Activated CD4-positive, alpha-beta T cell treated with anti-CD3 and anti-CD28 coated beads for 48 hours (primary cell): ENCODE measurements at regions not wholly inside any gene's neighbourhood (a gene's known extent, or its start where the extent isn't known, plus 50 kb on each side); places are given as distances from the start of the nearest gene placed in this dataset.

Source experiments
- DNase-seq: peaks from one replicate; pipeline ENCODE4 v3.0.0-alpha.2; 2020

GRCh38 chr12:89945123-89945522, 236.5 kb upstream of the ATP2B1 start:
- no peak for DNase-seq

DNA sequence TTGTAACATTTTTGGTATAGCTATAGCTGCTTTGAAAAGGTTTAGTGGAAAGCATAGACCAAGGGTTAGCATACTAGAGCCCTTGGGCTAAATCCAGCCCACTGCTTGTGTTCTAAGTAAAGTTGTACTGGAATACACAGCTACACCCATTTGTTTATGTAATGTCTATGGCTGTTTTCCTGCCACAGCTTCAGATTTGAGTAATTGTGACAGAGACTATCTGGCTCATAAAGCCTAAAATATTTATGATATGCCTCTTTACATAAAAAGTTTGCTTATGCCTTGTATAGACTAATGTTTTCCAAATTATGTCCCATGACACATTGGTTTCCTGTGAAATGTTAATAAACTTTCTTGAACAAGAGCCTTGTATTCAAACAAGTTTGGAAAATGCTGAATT, 234.8 kb upstream of the ATP2B1 start:
- no peak for DNase-seq

DNA sequence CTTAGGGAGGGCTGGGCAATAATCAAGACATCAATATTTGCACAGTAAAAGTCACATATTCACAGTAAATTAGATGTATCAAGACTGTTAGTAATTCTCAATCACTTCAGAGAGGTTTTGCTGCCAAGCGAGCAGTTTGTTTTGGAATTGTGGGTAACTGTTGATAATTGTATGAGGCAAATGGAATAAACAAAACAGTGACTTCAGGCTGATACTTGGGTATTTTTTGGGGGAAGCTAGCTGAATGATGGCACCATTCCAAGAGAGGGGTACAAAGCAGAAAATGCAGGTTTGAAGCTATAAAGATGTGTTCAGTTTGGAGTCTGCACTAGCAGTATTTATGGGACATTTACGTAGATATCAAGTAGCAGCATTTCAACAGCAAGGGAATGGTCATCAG, 232.8 kb upstream of the ATP2B1 start:
- no peak for DNase-seq

GRCh38 chr12:89939522-89940215, 231.0 kb upstream of the ATP2B1 start:
- DNase-seq = no peak

GRCh38 chr12:89936631-89937030, 228.0 kb upstream of the ATP2B1 start:
- no peak for DNase-seq

- DNase-seq = no peak
Measured at GRCh38 chr12:89935850-89936249, 227.2 kb upstream of the ATP2B1 start.

GRCh38 chr12:89933911-89934310, 225.3 kb upstream of the ATP2B1 start:
- no peak for DNase-seq

- DNase-seq = no peak
Measured at GRCh38 chr12:89932954-89933353, 224.3 kb upstream of the ATP2B1 start.

DNA sequence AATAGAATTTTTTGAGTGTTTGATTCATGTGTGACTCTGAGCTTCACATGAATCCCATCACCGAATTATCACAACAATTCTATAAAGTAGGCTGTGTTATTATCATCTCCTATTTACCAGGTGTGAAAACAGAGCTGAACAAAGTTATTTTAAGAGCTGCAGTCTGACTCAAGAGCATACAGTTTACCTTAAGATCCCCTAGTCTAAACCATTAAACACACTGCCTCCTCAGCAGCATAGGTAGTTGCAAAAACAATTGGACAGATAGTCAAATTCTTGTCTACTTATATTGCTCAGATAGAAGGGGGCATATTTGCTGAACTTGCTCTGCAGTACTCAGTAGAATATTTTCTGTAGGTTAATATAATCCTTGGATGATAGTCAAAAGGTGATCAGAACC, 219.8 kb upstream of the ATP2B1 start:
- no peak for DNase-seq

GRCh38 chr12:89927226-89927698, 218.6 kb upstream of the ATP2B1 start:
- DNase-seq = no peak

DNA sequence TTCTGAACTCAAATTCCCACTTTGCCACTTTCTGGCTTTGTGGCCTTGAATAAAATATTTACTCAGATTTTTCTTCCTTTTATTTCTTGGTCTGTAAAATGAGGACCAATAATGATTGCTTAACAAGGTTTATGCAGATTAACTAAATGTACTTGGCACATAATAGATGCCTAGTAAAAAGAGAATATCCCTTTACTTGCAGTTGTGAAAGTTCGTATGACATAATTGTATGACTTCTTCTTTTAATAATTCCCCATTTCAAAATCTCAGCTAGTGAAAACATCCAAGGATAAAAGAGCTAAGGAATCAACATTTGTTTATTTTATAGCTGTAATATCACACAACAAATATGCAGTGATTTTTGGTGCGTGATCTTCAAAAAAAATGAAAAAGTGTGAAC, 215.6 kb upstream of the ATP2B1 start:
- DNase-seq = no peak

- DNase-seq = no peak
Measured at GRCh38 chr12:89923091-89923490, 214.5 kb upstream of the ATP2B1 start.

DNA sequence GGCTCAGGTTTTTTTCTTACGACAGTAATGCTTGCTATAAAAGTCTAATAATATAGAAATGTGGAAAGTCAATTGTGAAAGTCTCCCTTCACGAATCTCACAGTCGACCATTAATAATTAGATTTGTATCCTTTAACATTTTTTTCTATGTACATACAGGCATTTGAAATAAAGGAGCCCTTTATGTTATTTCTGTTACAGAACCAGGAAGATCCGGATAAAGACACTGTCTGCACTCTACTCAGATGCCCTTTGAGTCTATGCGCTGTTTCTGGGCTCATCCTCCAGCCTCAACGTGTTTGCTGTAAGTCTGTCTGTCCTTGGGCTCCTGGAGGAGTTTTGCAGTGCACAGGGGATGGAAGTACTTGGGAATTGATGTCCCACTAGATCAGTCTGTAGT, 212.2 kb upstream of the ATP2B1 start:
- DNase-seq = no peak

DNA sequence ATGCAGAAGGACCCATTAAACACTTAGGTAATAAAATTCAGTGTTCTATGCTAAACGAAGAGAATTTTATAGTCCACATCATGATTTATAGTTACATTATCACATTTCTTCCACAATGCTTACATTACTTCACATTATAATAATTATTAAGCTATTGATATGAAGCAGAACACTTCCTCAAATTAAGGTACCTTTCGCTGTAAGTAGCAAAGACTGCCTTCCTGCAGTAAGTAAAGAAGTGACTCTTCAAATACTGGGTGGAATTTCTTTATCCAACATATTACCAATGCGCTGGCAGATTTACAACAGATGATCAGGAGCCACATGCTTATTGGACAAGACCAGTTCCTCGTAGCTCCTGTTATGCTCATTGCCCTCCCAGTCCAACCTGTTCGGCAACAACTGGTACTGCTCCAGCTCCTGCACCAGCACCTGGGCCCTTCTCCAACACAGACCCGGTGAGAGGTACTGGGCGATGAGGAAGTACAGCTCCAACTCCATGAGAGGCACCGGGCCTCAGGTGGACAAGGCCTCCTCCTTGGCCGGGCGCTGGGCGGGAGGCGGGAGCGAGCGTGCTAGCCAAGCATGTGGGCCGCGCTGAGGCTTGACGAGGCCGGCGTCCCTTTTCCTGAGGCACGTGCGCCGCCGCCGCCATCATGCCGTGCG, 210.7 kb upstream of the ATP2B1 start:
- no peak for DNase-seq

DNA sequence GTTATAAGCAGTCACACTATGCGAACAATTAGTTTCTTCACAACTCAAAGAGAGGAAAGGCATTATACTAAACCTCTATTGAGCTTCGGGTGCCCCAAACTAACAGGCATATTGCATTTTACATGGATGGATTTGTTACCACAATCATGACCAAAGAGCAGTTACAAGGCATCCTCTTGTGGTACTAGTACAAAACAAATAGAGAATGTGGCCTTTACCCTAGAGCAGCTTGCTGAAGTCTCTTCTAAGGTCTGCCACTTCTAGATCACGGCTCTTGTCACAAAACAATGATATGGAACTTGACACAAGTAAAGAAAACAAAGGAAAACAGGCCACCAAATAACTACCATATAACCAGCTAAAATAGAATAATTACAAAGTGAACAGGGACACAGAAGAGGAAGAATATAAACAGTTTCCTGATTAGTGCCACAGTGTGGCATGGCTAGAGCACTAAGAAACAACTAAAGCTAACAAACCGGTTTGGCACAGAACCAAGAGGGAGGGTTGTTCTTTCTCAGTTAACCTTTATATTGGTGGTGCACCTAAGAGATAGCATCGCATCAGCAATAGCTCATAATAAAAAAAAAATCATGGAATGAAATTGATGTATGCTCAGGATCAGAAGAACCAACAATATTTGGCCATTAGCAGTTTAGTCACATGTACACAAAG, 209.7 kb upstream of the ATP2B1 start:
- DNase-seq = no peak

- DNase-seq = no peak
Measured at GRCh38 chr12:89909753-89910152, 201.1 kb upstream of the ATP2B1 start.

- DNase-seq = no peak
Measured at GRCh38 chr12:89907659-89908058, 199.0 kb upstream of the ATP2B1 start.

GRCh38 chr12:89906824-89907223, 198.2 kb upstream of the ATP2B1 start:
- no peak for DNase-seq

- DNase-seq = no peak
Measured at GRCh38 chr12:89906178-89906577, 197.5 kb upstream of the ATP2B1 start.

GRCh38 chr12:89901906-89902642, 193.4 kb upstream of the ATP2B1 start:
- DNase-seq = no peak

GRCh38 chr12:89901319-89901718, 192.7 kb upstream of the ATP2B1 start:
- no peak for DNase-seq

- DNase-seq = no peak
Measured at GRCh38 chr12:89899651-89900050, 191.0 kb upstream of the ATP2B1 start.

DNA sequence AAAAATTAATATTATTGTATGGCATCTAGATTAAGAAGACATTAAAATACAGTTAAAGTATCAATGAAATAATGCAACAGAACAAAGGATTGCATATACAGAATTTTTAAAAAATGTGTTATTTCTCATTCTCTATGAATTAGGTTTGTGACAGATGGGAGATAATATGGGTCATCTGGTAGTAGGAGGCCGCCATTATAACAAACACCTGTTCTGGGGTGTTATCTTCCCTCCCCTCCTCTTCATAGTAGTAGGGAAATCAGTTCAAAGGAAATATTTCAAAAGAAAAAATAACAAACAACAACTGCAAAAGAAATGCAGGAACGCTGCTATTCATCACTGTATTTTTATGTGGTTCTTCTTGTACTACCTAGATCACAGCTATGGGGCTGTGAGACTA, 187.0 kb upstream of the ATP2B1 start:
- DNase-seq = no peak

GRCh38 chr12:89895101-89895500, 186.5 kb upstream of the ATP2B1 start:
- no peak for DNase-seq
